Stimulated activated CD4-positive, alpha-beta T cell treated with anti-CD3 and anti-CD28 coated beads, Interleukin-15, amount 100 ng/mL, for 1 hour (primary cell): ENCODE measurements at regions not wholly inside any gene's neighbourhood (a gene's known extent, or its start where the extent isn't known, plus 50 kb on each side); places are given as distances from the start of the nearest gene placed in this dataset.

ENCODE experiments used
- DNase-seq, 2 donors: peaks; one replicate each; pipeline ENCODE4 v3.0.0-alpha.2; 2020; ENCODE audit warnings: low read depth in 1 of 2, low spot score in 1 of 2

GRCh38 chr3:43892526-43892925, 201.8 kb downstream of the ABHD5 start:
- DNase-seq: no peak

GRCh38 chr3:43893727-43894126, 203.0 kb downstream of the ABHD5 start:
- DNase-seq: no peak

GRCh38 chr3:43894176-43895049, 203.7 kb downstream of the ABHD5 start:
- peak in 1 of 2 donors; percentile 18 for DNase-seq

- DNase-seq: no peak
Observed at GRCh38 chr3:43895573-43895972, 204.8 kb downstream of the ABHD5 start.

GRCh38 chr3:43902415-43902814, 211.7 kb downstream of the ABHD5 start:
- DNase-seq: no peak

GRCh38 chr3:43905157-43905556, 214.4 kb downstream of the ABHD5 start:
- no peak for DNase-seq

- DNase-seq: no peak
Observed at GRCh38 chr3:43906849-43907507, 216.2 kb downstream of the ABHD5 start.

GRCh38 chr3:43907508-43907858, 216.7 kb downstream of the ABHD5 start:
- DNase-seq: no peak

GRCh38 chr3:43908456-43908855, 217.7 kb downstream of the ABHD5 start:
- no peak for DNase-seq

- no peak for DNase-seq
Observed at GRCh38 chr3:43909149-43909548, 218.4 kb downstream of the ABHD5 start.

GRCh38 chr3:43910750-43911149, 220.0 kb downstream of the ABHD5 start:
- DNase-seq: no peak

GRCh38 chr3:43913036-43913948, 222.6 kb downstream of the ABHD5 start:
- DNase-seq: no peak

GRCh38 chr3:43914269-43914668, 223.5 kb downstream of the ABHD5 start:
- no peak for DNase-seq

- no peak for DNase-seq
Observed at GRCh38 chr3:43915546-43915945, 224.8 kb downstream of the ABHD5 start.

GRCh38 chr3:43917361-43917760, 226.6 kb downstream of the ABHD5 start:
- no peak for DNase-seq

- no peak for DNase-seq
Observed at GRCh38 chr3:43919029-43919428, 228.3 kb downstream of the ABHD5 start.

- no peak for DNase-seq
Observed at GRCh38 chr3:43921056-43921648, 230.4 kb downstream of the ABHD5 start.

- DNase-seq: no peak
Observed at GRCh38 chr3:43922374-43922773, 231.6 kb downstream of the ABHD5 start.

- no peak for DNase-seq
Observed at GRCh38 chr3:43923104-43923882, 232.6 kb downstream of the ABHD5 start.

- DNase-seq: no peak
Observed at GRCh38 chr3:43926055-43926454, 235.3 kb downstream of the ABHD5 start.
